A673 (cell line): ENCODE measurements at regions not wholly inside any gene's neighbourhood (a gene's known extent, or its start where the extent isn't known, plus 50 kb on each side); places are given as distances from the start of the nearest gene placed in this dataset.

ENCODE experiments used
- BruUV-seq: library from RNA; stranded (reverse); fragments of 400-500 nt; replicated peaks from 2 replicates; lab custom pipeline; 2021; lab: Mats Ljungman, UMichigan
- CTCF ChIA-PET: fragments of 300-600 bp; sonication (Branson Sonifier 250); formaldehyde crosslinking; loops from one replicate; lab custom pipeline; 2022; ENCODE audit warnings: antibody characterized with exemption; lab: Charles Lee
- POLR2A ChIA-PET: fragments of 300-600 bp; sonication (Branson Sonifier 250); formaldehyde crosslinking; loops from one replicate; lab custom pipeline; 2022; ENCODE audit warnings: antibody characterized with exemption; ENCODE audit not compliant: low non-redundant PET; lab: Charles Lee
- DNase-seq: peaks from one replicate; pipeline ENCODE4 v3.0.0-alpha.2; 2015; ENCODE audit warnings: low spot score
- H3K27ac ChIP-seq: fragments of 200-600 bp; sonication (generic); 2 replicates; pipeline ENCODE4 v1.5.1; 2016; ENCODE audit warnings: mixed run types, low read depth, mild to moderate bottlenecking, mixed read lengths, antibody characterized with exemption, low read length; ENCODE audit not compliant: poor library complexity, severe bottlenecking
- H3K27me3 ChIP-seq: fragments of 200-600 bp; sonication (generic); replicated peaks from 2 replicates; pipeline ENCODE4 v1.6.1; 2017; ENCODE audit warnings: mixed run types, low read depth, mild to moderate bottlenecking, mixed read lengths, antibody characterized with exemption, low read length; ENCODE audit not compliant: insufficient read depth, poor library complexity
- H3K36me3 ChIP-seq: fragments of 200-600 bp; sonication (generic); 2 replicates; pipeline ENCODE4 v1.6.1; 2016; ENCODE audit warnings: mixed run types, mild to moderate bottlenecking, mixed read lengths, antibody characterized with exemption, low read length; ENCODE audit not compliant: insufficient read depth, poor library complexity, severe bottlenecking
- H3K4me1 ChIP-seq: fragments of 200-600 bp; sonication (generic); 2 replicates; pipeline ENCODE4 v1.6.1; 2017; ENCODE audit warnings: mixed run types, mild to moderate bottlenecking, mixed read lengths, antibody characterized with exemption, low read length; ENCODE audit not compliant: insufficient read depth, poor library complexity, severe bottlenecking
- H3K4me3 ChIP-seq: fragments of 200-600 bp; sonication (generic); 2 replicates; pipeline ENCODE4 v1.5.1; 2016; ENCODE audit warnings: low read depth, mixed run types, mild to moderate bottlenecking, mixed read lengths, low read length; ENCODE audit not compliant: poor library complexity, severe bottlenecking
- H3K9me3 ChIP-seq: fragments of 200-600 bp; sonication (generic); 2 replicates; pipeline ENCODE4 v1.6.1; 2016; ENCODE audit warnings: mixed run types, low read depth, mild to moderate bottlenecking, mixed read lengths, antibody characterized with exemption, low read length; ENCODE audit not compliant: poor library complexity, severe bottlenecking
- EZH2 ChIP-seq: fragments of 200-600 bp; sonication (generic); IDR thresholded peaks from 2 replicates; pipeline ENCODE4 v1.6.1; 2017; ENCODE audit warnings: borderline replicate concordance, low read depth, mild to moderate bottlenecking, mixed read lengths, antibody characterized with exemption, low read length; ENCODE audit not compliant: poor library complexity, severe bottlenecking
- intact Hi-C: fragments of 100-400 bp; cut with micrococcal nuclease; formaldehyde crosslinking; loops from one replicate; pipeline ENCODE4 v1.10.0; 2022; ENCODE audit not compliant: unreplicated experiment
- TF ChIP-seq, protein P1 (sequence below): fragments of 300-800, 200-600 bp; sonication (generic); conservative IDR thresholded peaks from 2 replicates; pipeline ENCODE4 v1.5.1; 2017; ENCODE audit warnings: low read depth, mild to moderate bottlenecking, antibody characterized with exemption, low read length, moderate library complexity, mixed read lengths

DNA sequence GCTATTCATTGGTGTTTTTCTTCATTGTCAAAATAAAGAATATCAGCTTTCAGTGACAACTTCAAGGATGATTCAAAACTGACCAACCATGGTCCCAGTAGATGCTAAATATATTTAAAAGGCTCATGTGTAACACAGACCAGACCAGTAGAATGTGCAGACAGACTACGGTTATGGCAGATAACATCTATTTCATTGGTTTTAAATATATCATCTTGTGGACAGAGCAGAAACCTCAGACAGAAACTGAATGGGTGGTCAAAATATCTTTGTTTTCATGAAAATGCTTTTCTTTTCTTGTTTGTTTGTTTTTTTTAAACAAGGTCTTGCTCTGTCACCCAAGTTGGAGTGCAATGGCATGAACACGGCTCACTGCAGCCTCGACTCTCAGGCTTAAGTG, 107.4 kb upstream of the CREB1 start:
- TF ChIP-seq EZH2, result no peak
- TF ChIP-seq, protein P1, sequence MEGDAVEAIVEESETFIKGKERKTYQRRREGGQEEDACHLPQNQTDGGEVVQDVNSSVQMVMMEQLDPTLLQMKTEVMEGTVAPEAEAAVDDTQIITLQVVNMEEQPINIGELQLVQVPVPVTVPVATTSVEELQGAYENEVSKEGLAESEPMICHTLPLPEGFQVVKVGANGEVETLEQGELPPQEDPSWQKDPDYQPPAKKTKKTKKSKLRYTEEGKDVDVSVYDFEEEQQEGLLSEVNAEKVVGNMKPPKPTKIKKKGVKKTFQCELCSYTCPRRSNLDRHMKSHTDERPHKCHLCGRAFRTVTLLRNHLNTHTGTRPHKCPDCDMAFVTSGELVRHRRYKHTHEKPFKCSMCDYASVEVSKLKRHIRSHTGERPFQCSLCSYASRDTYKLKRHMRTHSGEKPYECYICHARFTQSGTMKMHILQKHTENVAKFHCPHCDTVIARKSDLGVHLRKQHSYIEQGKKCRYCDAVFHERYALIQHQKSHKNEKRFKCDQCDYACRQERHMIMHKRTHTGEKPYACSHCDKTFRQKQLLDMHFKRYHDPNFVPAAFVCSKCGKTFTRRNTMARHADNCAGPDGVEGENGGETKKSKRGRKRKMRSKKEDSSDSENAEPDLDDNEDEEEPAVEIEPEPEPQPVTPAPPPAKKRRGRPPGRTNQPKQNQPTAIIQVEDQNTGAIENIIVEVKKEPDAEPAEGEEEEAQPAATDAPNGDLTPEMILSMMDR, result no peak
- Histone ChIP-seq H3K27me3 (peaks cover 5% of the 10 kb centered on the region), H3K4me3 (no peak overlapping the region), H3K36me3 (no peaks in the 10 kb centered on the region), H3K27ac (no peak overlapping the region), H3K9me3 (no peaks in the 10 kb centered on the region), H3K4me1 (no peaks in the 10 kb centered on the region)
- BruUV-seq, result no TSS peak
- ChIA-PET POLR2A (no interaction called here), CTCF (no interaction called here)
- DNase-seq, result no peak
- intact Hi-C loops, result no loop called here

DNA sequence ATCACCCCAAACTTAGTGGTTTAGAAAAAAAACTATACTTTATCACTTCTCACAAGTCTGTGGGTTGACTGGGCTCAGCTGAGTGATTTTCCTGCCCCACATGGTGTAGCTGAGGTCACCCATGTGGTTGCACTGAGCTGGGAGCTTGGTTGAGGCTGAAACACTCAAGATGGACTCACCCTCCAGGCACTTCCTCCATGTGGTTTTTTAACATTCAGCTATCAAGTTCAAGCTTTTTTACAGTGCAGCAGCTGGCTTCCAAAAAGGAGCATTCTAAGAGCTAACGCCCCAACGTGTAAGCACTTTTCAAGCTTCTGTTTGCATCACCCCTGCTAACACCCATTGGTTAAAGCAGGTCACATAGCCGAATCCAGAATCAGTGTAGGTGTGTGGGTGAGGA, 105.9 kb upstream of the CREB1 start:
- Histone ChIP-seq H3K27me3 (peaks cover 5% of the 10 kb centered on the region), H3K4me1 (no peaks in the 10 kb centered on the region), H3K36me3 (no peaks in the 10 kb centered on the region), H3K4me3 (no peak overlapping the region), H3K9me3 (no peaks in the 10 kb centered on the region), H3K27ac (no peak overlapping the region)
- CTCF ChIA-PET, result no interaction called here
- POLR2A ChIA-PET, result no interaction called here
- intact Hi-C loops, result no loop called here
- BruUV-seq, result no TSS peak
- no peak for DNase-seq
- TF ChIP-seq, protein P1, result no peak
- TF ChIP-seq EZH2, result no peak

DNA sequence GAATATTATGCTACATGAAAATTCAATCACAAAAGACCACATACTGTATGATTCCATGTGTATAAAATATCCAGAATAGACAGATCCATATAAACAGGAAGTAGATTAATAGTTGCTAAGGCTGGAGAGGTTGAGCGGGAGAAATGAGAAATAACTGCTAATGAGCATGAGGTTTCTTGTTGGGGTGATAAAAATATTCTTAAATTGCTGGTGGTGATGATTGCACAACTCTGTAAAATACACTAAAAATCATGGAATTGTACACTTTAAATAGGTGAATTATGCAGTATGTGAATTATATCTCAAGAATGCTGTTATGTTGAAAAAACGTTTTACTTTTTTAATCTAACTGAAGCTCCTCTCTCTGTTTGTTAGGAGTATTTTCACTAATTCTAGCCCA, 101.8 kb upstream of the CREB1 start:
- intact Hi-C loops, result no loop called here

More for the DNA sequence above, 101.8 kb upstream of the CREB1 start:
- TF ChIP-seq, protein P1, result no peak
- TF ChIP-seq EZH2, result no peak
- Histone ChIP-seq H3K9me3 (no peaks in the 10 kb centered on the region), H3K4me1 (no peaks in the 10 kb centered on the region), H3K4me3 (no peak overlapping the region), H3K36me3 (no peaks in the 10 kb centered on the region), H3K27me3 (no peaks in the 10 kb centered on the region), H3K27ac (no peak overlapping the region)
- no peak for DNase-seq
- POLR2A ChIA-PET, result no interaction called here
- BruUV-seq, result no TSS peak
- CTCF ChIA-PET, result no interaction called here
